Peyer's patch (tissue), 4 donors: ENCODE measurements at regions not wholly inside any gene's neighbourhood (a gene's known extent, or its start where the extent isn't known, plus 50 kb on each side); places are given as distances from the start of the nearest gene placed in this dataset.

Experiments
- POLR2A ChIP-seq, 2 donors: fragments of 450-650 bp; IDR thresholded peaks; one replicate each; pipeline ENCODE4 v1.5.1; 2017; ENCODE audit warnings: antibody characterized with exemption in 2 of 2, mild to moderate bottlenecking in 2 of 2, moderate library complexity in 2 of 2
- TF ChIP-seq, protein P1 (sequence below), 6 experiments: fragments of 450-650 bp in 4 of 6; fragments of 200-600 bp in 2 of 6; sonication (generic) in 1 of 6; IDR thresholded peaks; one replicate each; pipeline ENCODE4 v1.5.1; 2017 to 2019; ENCODE audit warnings: antibody characterized with exemption in 6 of 6, mild to moderate bottlenecking in 3 of 6, moderate library complexity in 1 of 6

DNA sequence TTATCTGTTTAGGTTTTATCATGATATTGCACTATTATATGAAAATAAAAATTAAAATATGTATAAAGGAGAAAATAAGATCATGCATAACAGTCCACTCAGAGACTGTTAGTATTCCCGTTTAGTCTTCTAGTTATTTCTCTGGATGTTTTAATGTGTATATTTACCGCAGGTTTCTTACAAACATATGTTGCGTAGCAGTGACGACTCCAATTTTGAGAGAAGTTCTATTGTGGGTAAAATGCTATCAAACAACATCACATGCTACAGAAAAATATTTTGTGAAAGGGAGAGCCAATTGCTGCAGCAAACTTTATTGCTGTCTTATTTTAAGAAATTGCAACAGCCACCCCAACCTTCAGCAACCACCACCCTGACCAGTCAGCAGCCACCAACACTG lies 72.4 kb upstream of the NXT1 start:
- TF ChIP-seq, protein P1, sequence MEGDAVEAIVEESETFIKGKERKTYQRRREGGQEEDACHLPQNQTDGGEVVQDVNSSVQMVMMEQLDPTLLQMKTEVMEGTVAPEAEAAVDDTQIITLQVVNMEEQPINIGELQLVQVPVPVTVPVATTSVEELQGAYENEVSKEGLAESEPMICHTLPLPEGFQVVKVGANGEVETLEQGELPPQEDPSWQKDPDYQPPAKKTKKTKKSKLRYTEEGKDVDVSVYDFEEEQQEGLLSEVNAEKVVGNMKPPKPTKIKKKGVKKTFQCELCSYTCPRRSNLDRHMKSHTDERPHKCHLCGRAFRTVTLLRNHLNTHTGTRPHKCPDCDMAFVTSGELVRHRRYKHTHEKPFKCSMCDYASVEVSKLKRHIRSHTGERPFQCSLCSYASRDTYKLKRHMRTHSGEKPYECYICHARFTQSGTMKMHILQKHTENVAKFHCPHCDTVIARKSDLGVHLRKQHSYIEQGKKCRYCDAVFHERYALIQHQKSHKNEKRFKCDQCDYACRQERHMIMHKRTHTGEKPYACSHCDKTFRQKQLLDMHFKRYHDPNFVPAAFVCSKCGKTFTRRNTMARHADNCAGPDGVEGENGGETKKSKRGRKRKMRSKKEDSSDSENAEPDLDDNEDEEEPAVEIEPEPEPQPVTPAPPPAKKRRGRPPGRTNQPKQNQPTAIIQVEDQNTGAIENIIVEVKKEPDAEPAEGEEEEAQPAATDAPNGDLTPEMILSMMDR (IDR thresholded peaks at IDR 0.05), result no peak
- no peak for TF ChIP-seq POLR2A (IDR thresholded peaks at IDR 0.05)
